ENCODE measurements at regions not wholly inside any gene's neighbourhood (a gene's known extent, or its start where the extent isn't known, plus 50 kb on each side); places are given as distances from the start of the nearest gene placed in this dataset.

DNA sequence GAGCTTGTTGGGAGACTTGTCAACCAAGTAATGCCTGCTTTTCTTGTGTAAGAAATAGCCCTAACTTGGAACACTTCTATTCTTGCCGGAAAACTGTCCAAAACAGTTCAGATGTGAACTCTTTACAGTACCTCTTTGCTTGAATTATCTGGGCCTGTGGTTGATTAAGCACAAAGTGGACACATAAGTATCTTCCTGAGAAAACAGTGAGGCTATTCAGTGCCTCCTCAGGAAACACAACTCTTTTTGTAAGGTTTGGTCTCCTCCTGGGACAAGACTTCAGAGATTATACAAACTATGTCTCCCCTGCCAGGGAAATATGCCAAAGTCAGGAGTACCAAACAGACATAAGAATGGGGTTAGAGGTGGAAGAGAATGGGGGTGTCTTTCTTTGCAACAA is 127.7 kb downstream of the LACC1 start:
- TF ChIP-seq, protein P1, sequence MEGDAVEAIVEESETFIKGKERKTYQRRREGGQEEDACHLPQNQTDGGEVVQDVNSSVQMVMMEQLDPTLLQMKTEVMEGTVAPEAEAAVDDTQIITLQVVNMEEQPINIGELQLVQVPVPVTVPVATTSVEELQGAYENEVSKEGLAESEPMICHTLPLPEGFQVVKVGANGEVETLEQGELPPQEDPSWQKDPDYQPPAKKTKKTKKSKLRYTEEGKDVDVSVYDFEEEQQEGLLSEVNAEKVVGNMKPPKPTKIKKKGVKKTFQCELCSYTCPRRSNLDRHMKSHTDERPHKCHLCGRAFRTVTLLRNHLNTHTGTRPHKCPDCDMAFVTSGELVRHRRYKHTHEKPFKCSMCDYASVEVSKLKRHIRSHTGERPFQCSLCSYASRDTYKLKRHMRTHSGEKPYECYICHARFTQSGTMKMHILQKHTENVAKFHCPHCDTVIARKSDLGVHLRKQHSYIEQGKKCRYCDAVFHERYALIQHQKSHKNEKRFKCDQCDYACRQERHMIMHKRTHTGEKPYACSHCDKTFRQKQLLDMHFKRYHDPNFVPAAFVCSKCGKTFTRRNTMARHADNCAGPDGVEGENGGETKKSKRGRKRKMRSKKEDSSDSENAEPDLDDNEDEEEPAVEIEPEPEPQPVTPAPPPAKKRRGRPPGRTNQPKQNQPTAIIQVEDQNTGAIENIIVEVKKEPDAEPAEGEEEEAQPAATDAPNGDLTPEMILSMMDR (IDR thresholded peaks at IDR 0.05) = no peak
- TF ChIP-seq EP300 (IDR thresholded peaks at IDR 0.05; ENCODE audit: low read depth) (no peak), POLR2AphosphoS5 (IDR thresholded peaks at IDR 0.05) (no peak), POLR2A (IDR thresholded peaks at IDR 0.05) (no peak)

Measured in transverse colon (tissue), 4 donors.